HL-60 (cell line): ENCODE measurements at regions not wholly inside any gene's neighbourhood (a gene's known extent, or its start where the extent isn't known, plus 50 kb on each side); places are given as distances from the start of the nearest gene placed in this dataset.

Source experiments
- GABPA ChIP-seq: IDR thresholded peaks from 2 replicates; pipeline ENCODE4 v1.6.1; 2012; ENCODE audit warnings: low read depth
- POLR2AphosphoS5 ChIP-seq: IDR thresholded peaks from 2 replicates; pipeline ENCODE4 v1.6.1; 2012; ENCODE audit warnings: low read depth
- SPI1 ChIP-seq: IDR thresholded peaks from 2 replicates; pipeline ENCODE4 v1.6.1; 2012; ENCODE audit warnings: low read depth, mild to moderate bottlenecking, borderline replicate concordance
- TF ChIP-seq, protein P1 (sequence below): IDR thresholded peaks from one replicate; pipeline ENCODE4 v1.5.1; 2011; ENCODE audit warnings: low read length, control low read depth, inconsistent platforms; ENCODE audit not compliant: insufficient read depth
- TF ChIP-seq, protein P2 (sequence below): IDR thresholded peaks from 2 replicates; pipeline ENCODE4 v1.6.1; 2012; ENCODE audit warnings: low read depth; ENCODE audit not compliant: insufficient replicate concordance

DNA sequence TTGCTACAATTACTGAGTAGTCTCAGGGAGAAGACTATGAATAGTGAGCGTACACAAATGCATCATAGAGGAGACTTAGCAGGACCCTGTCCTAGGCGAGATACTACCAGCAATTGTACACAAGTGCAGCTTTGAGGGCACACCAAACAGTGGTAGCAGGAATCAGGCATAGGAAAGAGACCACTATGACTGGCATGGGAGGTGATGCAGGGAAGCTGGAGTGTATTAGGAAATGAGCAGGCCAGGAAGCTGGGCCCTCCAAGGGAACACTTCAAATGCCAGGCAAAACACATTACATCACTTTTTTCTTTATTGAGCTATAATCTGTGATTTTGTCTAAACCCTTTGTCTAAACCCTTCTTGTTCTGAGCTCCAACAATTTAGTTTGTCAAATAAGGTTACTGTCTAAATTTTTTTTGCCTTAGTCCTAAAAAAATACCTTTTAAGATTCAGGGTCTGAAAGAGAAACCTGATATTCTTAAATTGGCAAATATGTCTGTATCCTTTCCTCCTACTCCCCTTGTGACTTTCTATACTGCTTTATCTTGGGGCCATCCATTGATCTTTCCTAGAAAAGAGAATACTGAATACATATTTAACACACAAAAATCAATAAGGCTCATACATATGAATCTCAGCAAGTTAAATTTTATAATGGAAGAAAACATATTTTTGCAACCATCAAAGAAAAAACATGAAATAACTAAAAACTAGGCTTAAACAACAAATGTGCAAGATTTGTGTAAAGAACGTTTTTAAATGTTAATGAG lies 193.8 kb upstream of the PHYHIPL start:
- TF ChIP-seq, protein P1, sequence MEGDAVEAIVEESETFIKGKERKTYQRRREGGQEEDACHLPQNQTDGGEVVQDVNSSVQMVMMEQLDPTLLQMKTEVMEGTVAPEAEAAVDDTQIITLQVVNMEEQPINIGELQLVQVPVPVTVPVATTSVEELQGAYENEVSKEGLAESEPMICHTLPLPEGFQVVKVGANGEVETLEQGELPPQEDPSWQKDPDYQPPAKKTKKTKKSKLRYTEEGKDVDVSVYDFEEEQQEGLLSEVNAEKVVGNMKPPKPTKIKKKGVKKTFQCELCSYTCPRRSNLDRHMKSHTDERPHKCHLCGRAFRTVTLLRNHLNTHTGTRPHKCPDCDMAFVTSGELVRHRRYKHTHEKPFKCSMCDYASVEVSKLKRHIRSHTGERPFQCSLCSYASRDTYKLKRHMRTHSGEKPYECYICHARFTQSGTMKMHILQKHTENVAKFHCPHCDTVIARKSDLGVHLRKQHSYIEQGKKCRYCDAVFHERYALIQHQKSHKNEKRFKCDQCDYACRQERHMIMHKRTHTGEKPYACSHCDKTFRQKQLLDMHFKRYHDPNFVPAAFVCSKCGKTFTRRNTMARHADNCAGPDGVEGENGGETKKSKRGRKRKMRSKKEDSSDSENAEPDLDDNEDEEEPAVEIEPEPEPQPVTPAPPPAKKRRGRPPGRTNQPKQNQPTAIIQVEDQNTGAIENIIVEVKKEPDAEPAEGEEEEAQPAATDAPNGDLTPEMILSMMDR = no peak
- TF ChIP-seq GABPA (no peak), POLR2AphosphoS5 (no peak), SPI1 (no peak)
- TF ChIP-seq, protein P2, sequence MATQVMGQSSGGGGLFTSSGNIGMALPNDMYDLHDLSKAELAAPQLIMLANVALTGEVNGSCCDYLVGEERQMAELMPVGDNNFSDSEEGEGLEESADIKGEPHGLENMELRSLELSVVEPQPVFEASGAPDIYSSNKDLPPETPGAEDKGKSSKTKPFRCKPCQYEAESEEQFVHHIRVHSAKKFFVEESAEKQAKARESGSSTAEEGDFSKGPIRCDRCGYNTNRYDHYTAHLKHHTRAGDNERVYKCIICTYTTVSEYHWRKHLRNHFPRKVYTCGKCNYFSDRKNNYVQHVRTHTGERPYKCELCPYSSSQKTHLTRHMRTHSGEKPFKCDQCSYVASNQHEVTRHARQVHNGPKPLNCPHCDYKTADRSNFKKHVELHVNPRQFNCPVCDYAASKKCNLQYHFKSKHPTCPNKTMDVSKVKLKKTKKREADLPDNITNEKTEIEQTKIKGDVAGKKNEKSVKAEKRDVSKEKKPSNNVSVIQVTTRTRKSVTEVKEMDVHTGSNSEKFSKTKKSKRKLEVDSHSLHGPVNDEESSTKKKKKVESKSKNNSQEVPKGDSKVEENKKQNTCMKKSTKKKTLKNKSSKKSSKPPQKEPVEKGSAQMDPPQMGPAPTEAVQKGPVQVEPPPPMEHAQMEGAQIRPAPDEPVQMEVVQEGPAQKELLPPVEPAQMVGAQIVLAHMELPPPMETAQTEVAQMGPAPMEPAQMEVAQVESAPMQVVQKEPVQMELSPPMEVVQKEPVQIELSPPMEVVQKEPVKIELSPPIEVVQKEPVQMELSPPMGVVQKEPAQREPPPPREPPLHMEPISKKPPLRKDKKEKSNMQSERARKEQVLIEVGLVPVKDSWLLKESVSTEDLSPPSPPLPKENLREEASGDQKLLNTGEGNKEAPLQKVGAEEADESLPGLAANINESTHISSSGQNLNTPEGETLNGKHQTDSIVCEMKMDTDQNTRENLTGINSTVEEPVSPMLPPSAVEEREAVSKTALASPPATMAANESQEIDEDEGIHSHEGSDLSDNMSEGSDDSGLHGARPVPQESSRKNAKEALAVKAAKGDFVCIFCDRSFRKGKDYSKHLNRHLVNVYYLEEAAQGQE = no peak
